NCI-H748 (cell line): ENCODE measurements at regions not wholly inside any gene's neighbourhood (a gene's known extent, or its start where the extent isn't known, plus 50 kb on each side); places are given as distances from the start of the nearest gene placed in this dataset.
"Not testable (repeated sequence)": the region's sequence is repeated elsewhere in the genome, so short reads cannot be mapped to it uniquely, and the experiment has no call there.

Experiments
- DNase-seq: peaks from one replicate; lab custom pipeline; 2025; ENCODE audit not compliant: unreplicated experiment; lab: John Stamatoyannopoulos, UW

DNA sequence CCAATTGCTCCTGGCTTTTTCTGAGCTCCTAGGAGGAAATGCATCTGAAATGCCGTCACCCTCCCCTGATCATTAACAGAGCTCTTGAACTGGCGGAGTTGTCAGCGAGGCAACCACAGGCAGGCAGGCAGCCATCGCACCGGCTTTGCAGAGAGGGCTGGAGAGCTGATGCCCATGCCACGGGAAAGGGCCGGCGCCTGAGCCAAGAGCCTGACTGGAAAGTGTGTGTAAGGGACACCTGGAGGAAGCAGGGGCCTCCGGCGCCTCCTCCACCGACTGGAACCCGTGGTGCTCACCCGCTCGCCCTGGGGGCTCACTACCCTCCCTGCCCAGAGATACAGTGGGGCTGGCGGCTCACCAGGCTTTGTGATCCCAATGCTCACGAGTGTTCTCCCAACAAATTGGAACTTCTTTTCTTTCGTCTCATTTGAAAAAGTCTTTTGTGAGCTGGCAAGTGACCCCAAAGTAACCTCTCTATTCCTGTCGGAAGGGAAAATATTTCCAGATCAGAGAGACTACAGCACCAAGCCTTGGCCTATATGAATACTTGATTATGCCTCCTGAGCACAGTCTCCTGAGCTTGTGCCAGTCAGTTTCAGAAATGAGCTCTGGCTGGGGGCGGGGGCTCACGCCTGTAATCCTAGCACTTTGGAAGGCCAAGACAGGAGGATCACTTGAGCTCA, 97.7 kb upstream of the SLC25A33 start:
- DNase-seq = no peak

DNA sequence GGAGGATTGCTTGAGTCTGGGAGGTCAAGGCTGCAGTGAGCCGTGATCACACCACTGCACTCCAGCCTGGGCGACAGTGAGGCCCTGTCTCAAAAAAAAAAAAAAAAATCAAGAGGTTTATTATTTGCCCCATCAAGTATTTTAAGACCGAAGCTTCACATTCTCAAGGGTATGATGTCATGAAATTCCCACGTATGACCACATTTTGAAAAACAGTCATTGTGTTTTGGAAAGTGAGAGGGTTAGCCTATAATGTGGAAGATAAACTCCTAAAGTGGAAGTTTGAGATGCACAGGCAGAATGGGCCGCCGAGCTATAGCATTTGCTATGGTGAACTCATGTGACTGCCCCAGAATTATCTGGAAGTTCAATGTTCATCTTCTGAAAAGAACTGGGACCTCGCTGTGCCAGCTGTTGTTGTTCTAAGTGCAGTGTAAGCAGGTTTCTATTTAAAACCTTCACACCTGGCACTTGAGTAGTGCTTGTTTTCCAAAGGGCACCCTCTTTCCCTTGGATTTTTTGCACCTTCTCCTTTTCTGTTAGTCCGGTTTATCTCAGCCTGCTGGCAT, 96.9 kb upstream of the SLC25A33 start:
- DNase-seq = no peak

DNA sequence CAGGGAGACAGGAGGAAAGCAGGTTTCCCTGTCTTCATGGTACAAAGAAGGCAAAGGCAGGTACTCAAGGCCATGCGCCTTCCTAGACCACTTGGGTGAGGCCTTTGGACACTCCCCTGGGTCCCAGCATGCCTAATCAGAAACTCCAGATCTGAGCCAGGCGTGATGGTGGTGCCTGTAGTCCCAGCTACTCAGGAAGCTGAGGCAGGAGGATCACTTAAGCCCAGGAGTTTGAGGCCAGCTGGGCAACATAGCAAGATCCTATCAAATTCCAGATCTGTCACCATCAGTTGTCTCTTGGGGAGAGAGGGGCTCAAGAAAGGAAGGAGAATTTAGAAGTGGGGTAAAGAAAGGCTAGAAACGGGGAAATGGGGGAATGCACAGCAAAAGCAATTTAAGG, 96.3 kb upstream of the SLC25A33 start:
- DNase-seq = no peak

DNA sequence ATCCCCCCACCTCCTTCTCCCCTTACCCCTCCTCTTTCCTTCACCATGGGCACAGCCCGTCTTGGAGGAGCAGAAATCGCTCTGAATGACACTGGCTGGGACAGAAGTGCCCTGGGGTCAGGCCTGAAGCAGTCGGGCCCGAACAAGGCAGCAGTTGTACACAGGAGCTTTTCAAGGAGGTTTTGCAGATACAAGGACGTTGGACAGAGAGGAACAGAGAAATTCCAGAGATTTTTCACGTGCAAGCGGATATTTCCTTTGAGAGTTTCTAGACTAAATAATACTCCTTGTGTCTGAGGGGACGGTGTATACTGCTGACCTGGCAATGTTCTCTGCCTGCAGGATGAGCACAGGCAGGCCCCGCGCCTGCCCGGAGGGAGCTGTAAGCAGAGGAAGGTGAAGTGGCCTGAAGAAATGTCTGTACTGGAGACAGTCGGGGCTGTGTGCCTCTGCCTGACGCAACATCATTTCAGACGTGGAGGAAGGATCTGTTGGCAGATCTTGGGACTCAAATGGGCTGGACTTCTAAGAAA, 95.3 kb upstream of the SLC25A33 start:
- DNase-seq = no peak

DNA sequence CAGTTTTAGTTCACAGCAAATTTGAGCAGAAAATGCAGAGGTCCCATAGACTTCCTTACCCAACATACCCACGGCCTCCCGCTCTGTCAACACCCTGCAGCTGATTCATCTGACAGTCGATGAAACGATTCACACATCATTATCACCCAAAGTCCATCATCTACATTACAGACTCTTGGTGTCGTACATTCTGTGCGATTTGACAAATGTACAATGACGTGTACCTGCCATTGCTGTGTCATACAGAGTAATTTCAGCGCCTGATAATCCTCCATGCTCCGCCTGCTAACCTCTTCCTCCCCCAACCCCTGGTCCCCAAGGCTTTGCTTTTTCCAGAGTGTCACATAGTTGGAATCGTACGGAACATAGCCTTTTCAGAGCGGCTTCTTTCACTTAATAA, 94.7 kb upstream of the SLC25A33 start:
- DNase-seq = no peak

DNA sequence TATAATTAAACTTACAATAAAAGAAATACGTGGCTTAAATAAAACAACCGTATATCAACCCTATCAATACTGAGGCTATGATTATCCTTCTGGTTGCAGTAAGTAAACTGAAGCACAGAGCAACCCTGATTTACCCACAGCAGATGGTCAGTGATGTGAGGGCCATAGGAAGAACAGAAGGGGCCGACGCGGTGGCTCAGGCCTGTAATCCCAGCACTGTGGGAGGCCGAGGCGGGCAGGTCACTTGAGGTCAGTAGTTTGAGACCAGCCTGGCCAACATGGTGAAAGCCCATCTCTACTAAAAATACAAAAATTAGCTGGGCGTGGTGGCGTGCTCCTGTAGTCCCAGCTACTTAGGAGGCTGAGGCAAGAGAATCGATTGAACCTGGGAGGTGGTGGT, 94.2 kb upstream of the SLC25A33 start:
- not testable (repeated sequence) for DNase-seq

DNA sequence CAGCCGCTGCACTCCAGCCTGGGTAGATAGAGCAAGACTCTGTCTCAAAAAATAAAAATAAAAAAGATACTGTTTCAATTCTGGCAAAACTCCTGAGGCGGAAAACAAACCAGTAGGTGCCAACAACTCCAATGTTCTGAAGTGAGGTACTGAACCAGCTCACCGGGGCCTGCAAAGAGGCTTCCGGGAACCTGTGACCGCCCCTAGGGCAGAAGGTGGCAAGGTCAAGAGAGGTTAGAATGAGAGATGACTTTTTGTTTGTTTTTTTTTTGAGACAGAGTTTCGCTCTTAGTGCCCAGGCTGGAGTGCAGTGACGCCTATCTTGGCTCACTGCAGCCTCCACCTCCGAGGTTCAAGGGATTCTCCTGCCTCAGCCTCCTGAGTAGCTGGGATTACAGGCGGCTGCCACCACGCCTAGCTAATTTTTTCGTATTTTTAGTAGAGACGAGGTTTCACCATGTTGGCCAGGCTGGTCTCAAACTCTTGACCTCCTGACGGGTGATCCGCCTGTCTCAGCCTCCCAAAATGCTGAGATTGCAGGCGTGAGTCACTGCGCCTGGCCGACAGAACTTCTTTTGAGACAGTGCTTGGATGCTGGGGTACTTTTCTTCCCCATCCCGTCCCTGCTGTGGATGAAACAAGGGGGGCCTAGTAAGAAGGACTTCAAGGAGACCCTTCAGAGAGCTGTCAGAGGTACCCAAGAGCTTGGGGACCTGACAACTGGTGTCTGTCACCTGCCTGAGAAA, 91.9 kb upstream of the SLC25A33 start:
- DNase-seq = no peak

DNA sequence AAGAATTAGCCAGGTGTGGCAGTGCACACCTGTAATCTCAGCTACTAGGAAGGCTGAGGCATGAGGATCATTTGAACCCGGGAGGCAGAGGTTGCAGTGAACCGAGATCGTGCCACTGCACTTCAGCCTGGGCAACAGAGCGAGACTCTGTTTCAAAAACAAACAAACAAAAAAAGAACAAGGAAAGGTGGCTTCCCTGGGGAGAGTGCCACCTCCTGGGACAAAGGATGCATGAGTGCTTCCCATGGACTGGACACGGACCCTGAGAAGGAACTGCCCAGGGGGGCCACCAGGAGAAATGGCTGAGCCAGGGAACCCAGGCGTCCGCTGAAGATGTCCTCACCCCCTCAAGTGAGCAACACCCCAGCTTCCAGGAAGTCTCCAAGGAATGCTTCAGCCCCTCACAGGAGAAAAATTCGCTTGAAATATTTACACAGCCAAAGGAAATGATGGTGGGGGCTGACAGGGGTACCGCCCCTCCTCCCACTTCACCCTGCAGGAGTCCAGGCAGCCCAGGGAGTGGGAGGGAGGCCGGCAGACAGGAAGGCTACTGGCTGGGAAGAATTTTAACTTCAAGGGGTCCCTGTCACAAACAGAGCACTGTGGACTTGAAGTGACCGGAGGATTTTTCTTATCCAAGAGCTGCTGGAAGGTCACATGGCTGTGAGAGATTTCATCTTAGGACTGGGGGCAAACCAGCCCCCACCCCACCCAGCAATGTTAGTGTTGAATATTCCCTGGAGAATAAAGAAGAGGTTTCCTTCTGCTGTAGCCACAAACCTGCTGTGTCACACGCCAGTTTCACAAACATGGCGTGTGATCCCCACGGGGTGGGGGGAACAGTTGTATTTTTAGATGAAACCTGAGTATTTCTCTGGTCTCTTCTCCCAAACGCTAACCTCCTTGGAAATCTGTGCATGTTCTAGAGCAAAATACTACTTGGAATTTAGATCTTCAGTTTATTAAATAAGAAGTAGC, 90.8 kb upstream of the SLC25A33 start:
- DNase-seq = no peak

DNA sequence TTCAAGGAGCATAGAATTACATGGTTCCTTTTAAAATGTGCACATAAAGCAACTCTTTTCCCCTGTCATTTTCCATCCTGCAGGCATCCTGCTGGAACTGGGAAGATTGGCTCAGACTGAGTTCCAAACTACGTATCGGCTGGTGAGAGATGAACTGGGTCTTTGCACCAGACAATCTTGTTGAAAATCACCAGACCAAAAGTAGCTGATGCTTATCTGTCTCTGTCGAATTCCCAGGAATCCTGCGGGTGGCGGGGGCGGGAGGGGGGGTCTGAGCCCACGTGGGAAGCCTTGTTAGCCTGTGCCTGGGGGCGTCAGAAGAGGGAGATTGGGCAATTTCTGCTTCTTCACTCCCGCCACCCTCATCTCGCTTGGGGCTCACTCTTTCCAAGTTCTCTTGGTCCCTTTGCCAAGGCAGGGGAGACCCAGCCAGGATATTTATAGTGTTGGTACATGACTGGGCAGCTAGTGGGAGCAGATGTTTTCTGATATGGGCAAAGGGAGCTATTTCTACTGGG, 90.1 kb upstream of the SLC25A33 start:
- no peak for DNase-seq

DNA sequence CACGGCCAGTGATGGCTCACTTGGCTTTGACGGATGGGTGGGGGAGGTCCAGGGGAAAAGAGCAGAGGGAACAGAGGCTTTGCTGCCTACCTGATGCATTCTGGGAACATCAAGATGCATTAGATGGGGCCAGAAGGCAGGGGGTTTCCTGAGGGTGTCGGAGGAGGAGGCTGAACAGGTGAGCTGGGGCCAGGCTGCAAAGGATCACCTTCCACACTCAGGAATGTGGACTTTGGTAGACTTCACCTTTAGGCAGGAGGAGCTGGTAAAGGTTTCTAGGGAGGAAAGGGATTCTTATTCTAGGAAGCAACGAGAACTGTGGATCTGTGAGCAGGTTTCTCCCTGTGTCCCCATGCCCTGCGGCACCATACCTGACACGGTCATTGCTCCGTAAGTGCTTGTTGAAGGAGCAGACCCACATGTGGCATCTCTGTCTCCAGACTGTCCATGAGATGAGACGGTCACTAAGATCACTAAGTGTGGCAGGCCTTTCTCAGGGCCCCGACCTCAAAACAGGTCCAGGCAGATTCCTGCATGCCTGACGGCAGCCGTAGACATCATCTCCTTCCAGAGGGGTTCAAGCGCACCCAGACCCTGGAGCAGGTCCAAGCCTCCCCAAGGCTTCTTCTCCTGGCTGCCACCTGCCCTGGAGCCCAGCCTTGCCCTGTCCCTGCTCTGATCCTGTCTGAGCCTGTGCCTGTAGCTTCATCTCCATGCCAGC, 89.1 kb upstream of the SLC25A33 start:
- no peak for DNase-seq

DNA sequence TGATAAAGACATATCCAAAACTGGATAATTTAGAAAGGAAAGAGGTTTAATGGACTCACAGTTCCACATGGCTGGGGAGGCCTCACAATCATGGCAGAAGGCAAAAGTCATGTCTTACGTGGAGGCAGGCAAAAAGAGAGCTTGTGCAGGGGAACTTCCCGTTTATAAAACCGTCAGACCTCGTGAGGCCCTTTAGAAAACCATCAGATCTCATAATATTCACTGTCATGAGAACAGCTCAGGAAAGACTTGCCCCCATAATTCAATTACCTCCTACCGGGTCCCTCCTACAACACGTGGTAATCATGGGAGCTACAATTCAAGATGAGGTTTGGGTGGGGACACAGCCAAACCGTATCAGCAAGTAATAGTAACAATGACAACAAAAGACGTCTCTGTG, 88.2 kb upstream of the SLC25A33 start:
- no peak for DNase-seq

DNA sequence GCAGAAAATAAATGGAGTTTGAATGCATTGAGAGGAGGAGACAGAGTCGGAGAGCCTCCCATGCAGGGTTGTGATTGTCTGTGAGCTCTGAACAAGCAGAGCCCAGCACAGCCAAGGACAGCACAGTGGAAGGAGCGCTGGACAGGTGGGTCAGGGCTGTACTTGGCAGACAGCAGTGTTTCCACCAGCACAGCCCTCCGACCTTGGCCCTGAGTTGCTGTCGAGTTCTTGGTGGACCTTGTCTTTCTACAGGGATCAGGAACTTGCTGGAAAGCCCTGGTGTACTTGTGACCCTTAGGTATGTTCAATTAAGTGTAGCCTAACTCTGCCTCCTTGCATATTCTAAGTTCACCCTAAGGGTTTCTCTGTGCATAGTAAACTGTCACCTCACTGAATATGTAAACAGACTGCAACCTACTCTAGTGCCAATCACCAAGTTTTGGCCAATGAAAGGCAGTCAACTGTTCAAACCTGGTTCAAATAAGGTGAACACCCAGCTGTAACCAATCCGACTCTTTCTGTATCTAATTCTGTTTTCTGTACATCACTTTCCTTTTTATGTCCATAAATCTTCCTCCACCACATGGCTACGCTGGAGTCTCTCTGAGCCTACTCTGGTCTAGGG, 86.6 kb upstream of the SLC25A33 start:
- no peak for DNase-seq

DNA sequence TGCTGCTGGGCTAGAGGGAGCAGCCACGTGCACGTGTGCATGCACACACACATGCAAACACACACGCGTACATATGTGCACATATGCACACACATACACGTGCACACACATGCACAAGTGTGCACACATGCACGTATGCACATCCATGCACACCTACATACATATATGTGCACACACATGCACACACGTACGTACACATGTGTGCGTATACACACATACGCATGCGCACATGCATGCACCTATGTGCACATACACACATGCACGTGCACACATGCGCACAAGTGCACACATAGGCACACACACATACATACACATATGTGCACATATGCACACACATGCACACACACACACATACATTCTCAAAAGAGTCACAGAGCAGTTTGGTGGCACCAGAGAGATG, 85.9 kb upstream of the SLC25A33 start:
- no peak for DNase-seq

DNA sequence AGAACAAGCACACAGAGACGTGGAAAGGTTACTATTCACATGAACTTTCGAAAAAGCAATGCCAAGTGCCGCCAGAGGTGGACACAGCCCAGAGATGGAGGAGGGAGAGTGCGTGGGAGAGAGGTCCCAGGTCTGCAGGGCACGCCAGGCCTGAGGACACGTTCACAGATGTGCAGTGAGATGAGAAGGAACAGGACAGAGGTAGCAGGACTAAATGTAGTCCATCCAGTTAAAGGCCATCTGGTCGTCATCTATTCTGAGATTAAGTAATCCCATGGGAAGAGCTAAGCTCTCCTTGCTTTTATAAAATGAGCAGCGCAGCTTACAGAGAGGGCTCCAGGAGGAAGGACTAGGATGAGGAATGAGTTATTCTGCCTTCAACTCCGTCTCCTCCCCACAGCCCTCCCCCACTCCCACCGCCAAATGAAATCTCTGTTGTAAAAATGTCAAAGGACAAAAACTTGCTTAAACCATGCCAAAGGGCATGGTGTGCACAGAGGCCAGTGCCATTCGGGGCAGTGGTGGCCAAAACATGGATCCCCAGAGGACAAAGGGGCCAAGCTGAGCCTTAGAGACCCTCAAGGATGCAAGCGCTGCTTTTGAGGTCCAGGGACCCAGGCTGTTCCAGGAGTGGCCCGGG, 85.4 kb upstream of the SLC25A33 start:
- DNase-seq = no peak

DNA sequence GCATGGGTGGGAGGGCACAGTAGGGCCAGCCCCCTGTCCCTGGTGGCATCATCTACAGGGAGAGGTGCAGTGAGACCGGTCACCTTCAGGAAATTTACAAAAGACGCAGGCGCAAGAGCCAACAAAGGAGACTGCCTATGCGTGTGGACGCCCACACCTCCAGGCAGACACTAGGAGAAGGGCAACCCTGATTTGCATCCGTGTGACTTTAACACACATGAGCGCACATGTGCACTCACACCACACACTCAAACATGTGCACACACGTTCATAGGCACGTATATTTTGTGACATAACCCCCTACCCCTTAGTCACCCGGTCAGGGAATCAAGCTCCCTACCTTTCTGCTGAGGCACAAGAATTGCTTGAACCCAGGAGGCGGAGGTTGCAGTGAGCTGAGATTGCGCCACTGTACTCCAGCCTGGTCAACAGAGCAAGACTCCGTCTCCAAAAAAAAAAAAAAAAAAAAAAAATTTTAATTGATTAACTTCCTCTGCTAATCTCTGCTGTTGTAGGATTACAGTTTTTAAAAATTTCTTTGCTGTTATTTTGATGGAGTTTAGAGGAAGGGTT, 84.7 kb upstream of the SLC25A33 start:
- no peak for DNase-seq

DNA sequence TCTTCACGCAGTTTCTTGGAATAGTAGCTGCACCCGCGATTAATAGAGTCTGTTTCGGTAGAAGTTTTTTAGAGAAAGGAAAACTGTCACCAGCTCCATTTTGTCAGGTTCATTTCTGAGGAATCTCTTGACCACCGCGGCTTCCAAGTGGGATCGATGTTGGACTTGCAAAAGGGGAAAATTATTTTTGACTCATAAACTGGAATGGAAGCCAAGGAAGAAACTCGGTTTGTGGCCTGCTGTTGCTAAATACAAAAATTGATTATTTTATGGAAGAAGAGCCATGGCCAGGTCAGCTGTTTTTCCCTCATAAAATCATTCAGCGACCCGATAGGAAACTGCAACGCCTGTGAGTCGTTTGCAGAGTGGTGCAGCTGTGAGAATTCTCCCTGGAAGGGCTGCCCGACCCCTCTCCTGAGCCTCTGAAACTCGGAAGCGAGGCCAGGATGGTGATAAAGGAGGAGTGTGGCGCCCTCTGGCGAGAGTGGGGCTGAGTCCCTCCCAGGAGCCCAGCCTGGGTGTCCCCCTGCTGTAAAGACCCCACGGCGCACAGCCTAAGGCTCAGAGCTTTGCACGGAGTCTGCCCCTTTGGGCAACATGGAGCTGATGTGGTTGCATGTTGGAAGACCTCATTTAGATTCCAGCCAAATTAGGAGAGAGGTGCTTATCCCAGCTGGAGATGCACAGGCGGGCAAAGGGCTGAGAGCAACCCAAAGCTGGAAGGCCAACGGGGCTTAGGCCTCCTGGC, 83.6 kb upstream of the SLC25A33 start:
- peak; percentile 47 for DNase-seq

DNA sequence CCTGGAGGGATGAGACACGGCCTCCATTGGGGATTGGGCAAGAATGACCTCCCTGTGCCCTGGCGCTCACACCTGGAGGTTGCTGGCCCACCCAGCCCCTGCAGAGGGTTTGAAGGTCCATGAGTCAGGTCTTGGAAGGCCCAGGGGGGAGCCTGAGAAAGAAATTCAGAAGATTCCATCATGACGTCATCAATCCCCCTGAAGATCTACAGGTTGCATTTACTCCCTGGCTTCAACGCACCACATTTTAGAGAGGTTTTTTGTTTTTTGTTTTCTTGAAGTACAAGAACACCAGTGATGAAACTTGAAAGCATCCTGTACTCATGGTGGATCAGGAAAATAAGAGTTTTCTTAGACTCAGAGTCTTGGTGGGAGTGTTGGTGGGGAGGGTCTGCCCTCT, 82.4 kb upstream of the SLC25A33 start:
- no peak for DNase-seq

DNA sequence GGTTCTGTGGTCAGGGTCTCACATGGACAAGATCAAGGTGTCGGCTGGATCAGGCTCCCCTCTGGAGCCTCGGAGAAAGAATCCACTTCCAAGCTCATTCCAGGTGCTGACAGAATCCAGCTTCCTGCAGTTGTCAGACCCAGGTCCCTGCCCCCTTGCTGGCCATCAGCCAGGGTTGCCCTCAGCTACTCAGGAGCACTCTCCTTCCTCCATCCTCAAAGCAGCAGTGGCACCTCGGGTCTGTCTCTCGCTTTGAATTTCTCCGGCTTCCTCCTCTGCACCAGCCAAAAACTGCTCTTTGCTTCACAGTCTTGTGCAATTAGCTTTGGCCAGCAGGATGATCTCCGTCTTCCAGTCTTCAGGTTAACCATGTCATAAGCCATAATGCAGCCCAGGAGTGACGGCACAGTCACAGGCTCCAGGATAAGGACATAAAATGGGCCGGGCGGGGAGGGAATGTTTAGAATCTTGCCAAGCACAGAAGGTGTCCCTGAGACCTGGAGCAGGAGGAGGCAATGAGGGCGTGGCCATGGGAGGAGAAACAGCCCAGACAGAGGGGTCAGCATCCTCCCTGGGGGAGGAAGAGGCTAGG, 79.4 kb upstream of the SLC25A33 start:
- no peak for DNase-seq
